ENCODE measurements at regions not wholly inside any gene's neighbourhood (a gene's known extent, or its start where the extent isn't known, plus 50 kb on each side); places are given as distances from the start of the nearest gene placed in this dataset.

GRCh38 chr3:30131191-30131590, 475.2 kb upstream of the TGFBR2 start:
- Histone ChIP-seq H3K36me3 (ENCODE audit: control insufficient read depth, insufficient read depth, low read length) (no peaks in the 10 kb centered on the region), H3K14ac (replicated peaks; ENCODE audit: low read depth, low read length) (no peak overlapping the region), H2AFZ (replicated peaks; ENCODE audit: low read length, poor library complexity) (no peak overlapping the region), H3K18ac (ENCODE audit: low read depth, low read length) (no peak overlapping the region), H3K4ac (ENCODE audit: low read depth, low read length) (no peak overlapping the region), H3K79me1 (ENCODE audit: low read depth in 1 of 2, low read length in 2 of 2) (no peaks in the 10 kb centered on the region), H2BK120ac (ENCODE audit: low read depth, low read length) (no peak overlapping the region), H2AK9ac (replicated peaks; ENCODE audit: low read depth, low read length, poor library complexity) (no peak overlapping the region), H2BK5ac (ENCODE audit: low read depth, low read length, poor library complexity, severe bottlenecking) (no peak overlapping the region), H3K23ac (ENCODE audit: low read depth, low read length) (no peak overlapping the region), H3K4me3 (ENCODE audit: insufficient read depth, low read depth, low read length) (no peak overlapping the region), H4K5ac (ENCODE audit: low read depth, low read length) (no peak overlapping the region), H2BK20ac (ENCODE audit: low read depth, low read length) (no peak overlapping the region), H3K4me2 (ENCODE audit: low read depth, low read length) (no peak overlapping the region), H3K9ac (ENCODE audit: low read depth, low read length) (no peak overlapping the region), H2BK15ac (ENCODE audit: low read depth, low read length) (no peak overlapping the region), H3K4me1 (ENCODE audit: control insufficient read depth, insufficient read depth, low read length) (no peaks in the 10 kb centered on the region), H3K27ac (ENCODE audit: insufficient read depth, low read length) (no peak overlapping the region), H4K91ac (ENCODE audit: insufficient read depth, low read depth, low read length) (no peak overlapping the region), H3K9me3 (ENCODE audit: control insufficient read depth, insufficient read depth, low read length) (no peaks in the 10 kb centered on the region; the same call in 1 of the 2 replicates), H3K27me3 (ENCODE audit: control insufficient read depth, insufficient read depth, low read length) (no peaks in the 10 kb centered on the region), H3K9me1 (ENCODE audit: insufficient read depth, low read length) (no peaks in the 10 kb centered on the region), H4K20me1 (ENCODE audit: insufficient read depth, low read length) (no peaks in the 10 kb centered on the region), H2AK5ac (ENCODE audit: low read depth, low read length) (no peak overlapping the region), H4K8ac (ENCODE audit: low read depth in 2 of 2, low read length in 2 of 2) (no peak overlapping the region), H3K56ac (ENCODE audit: extremely low read depth, insufficient read depth, low read length) (no peak overlapping the region)
- ATAC-seq (ENCODE audit: low read depth) (no peak), DNase-seq (no peak)
- intact Hi-C loops (cut with micrococcal nuclease) = no loop called here
- no CpG with 5 or more reads among the region's 4 CpGs for WGBS, 2 experiments (ENCODE audit: extremely low coverage in 2 of 2, insufficient read length in 1 of 2)
- TF ChIP-seq RAD21 (IDR thresholded peaks at IDR 0.05; ENCODE audit: low read length) (no peak), FOS (IDR thresholded peaks at IDR 0.05; ENCODE audit: low read depth, low read length) (no peak), BHLHE40 (IDR thresholded peaks at IDR 0.05; ENCODE audit: low read depth, low read length) (no peak), POLR2A (IDR thresholded peaks at IDR 0.05; ENCODE audit: low read depth, low read length) (no peak), RFX5 (IDR thresholded peaks at IDR 0.05; ENCODE audit: low read depth, low read length) (no peak), SMC3 (IDR thresholded peaks at IDR 0.05; ENCODE audit: low read depth, low read length) (no peak), NFE2L2 (IDR thresholded peaks at IDR 0.05; ENCODE audit: low read depth, low read length) (no peak), CHD1 (IDR thresholded peaks at IDR 0.05; ENCODE audit: low read depth, low read length) (no peak), RCOR1 (IDR thresholded peaks at IDR 0.05; ENCODE audit: insufficient replicate concordance, low read length) (no peak), CTCF (conservative IDR thresholded peaks at IDR 0.05; ENCODE audit: low read depth, low read length) (no peak), CEBPB (IDR thresholded peaks at IDR 0.05; ENCODE audit: low read depth, low read length) (no peak), ELK1 (IDR thresholded peaks at IDR 0.05; ENCODE audit: borderline replicate concordance, low read depth, low read length) (no peak), MAFK (IDR thresholded peaks at IDR 0.05; ENCODE audit: low read depth, low read length) (no peak)
- TF ChIP-seq, protein P1, sequence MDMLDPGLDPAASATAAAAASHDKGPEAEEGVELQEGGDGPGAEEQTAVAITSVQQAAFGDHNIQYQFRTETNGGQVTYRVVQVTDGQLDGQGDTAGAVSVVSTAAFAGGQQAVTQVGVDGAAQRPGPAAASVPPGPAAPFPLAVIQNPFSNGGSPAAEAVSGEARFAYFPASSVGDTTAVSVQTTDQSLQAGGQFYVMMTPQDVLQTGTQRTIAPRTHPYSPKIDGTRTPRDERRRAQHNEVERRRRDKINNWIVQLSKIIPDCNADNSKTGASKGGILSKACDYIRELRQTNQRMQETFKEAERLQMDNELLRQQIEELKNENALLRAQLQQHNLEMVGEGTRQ (IDR thresholded peaks at IDR 0.05; ENCODE audit: low read depth, low read length) = no peak
- in situ Hi-C loops (cut with MboI; ENCODE audit: low sequenced_read_pairs) = no loop called here
- no TSS peak for BruUV-seq (replicated peaks)
- CTCF ChIA-PET = interaction anchor here (0.6 kb wide), 1 partner anchor 1224 kb away, joined by 4 read pairs; no protein-coding TSS in a partner anchor
- POLR2A ChIA-PET (ENCODE audit: unreplicated experiment) = no interaction called here
- dilution Hi-C loops (cut with HindIII; ENCODE audit: low sequenced_read_pairs, unreplicated experiment) = no loop called here

Measured in IMR-90 (cell line).